ENCODE measurements at regions not wholly inside any gene's neighbourhood (a gene's known extent, or its start where the extent isn't known, plus 50 kb on each side); places are given as distances from the start of the nearest gene placed in this dataset.

DNA sequence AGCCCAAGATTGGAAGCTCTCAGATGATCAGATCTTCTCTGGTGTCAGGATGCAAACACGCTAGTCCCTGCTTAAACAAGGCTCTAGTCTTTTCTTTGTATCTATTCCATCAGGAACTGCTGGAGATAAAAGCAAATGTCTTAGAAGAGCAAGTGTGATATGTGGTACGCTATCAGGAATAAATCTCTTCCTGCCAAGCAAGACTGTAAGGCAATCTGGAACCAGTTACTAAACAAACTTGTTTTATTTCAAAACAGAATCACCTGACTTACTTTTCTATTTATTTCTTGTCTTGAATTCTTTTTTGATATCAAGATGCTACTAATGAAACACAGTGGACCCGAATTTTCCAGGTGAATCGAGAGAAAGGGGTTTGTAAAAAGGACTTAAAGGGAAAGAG lies 139.9 kb upstream of the ZNF644 start:
- no peak for DNase-seq (ENCODE audit: low read depth)
- TF ChIP-seq MYC (IDR thresholded peaks at IDR 0.05; ENCODE audit: low read depth, low read length) (no peak), MAX (IDR thresholded peaks at IDR 0.05; ENCODE audit: low read depth, low read length) (no peak), CTCF (IDR thresholded peaks at IDR 0.05; ENCODE audit: low read depth, low read length) (no peak), POLR2A (IDR thresholded peaks at IDR 0.05; ENCODE audit: extremely low read depth, insufficient read length) (no peak)
- no peak overlapping the region for H3K4me3 ChIP-seq (ENCODE audit: low read depth, low read length)

DNA sequence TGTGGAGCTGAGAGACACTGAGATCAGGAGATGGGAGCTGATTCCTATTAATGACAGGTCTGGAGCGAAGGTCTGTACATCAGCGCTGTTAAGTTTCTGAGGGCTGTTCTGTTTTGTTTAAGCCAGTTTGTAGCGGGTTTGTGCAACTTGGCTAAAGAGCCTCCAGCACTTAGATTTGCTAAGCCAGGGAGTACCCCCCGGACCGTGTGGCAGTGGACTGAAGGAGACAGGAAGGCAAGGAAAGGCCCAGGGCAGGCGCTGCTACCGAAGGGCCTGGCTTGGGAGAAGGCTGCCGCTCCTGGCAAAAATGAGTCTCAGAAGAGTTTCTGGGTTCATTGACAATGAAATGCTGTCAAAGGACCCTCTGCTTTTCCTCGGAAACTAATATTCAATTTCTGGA lies 139.3 kb upstream of the ZNF644 start:
- no peak for DNase-seq (ENCODE audit: low read depth)
- H3K4me3 ChIP-seq (ENCODE audit: low read depth, low read length) = no peak overlapping the region
- TF ChIP-seq MAX (IDR thresholded peaks at IDR 0.05; ENCODE audit: low read depth, low read length) (no peak), POLR2A (IDR thresholded peaks at IDR 0.05; ENCODE audit: extremely low read depth, insufficient read length) (no peak), MYC (IDR thresholded peaks at IDR 0.05; ENCODE audit: low read depth, low read length) (no peak), CTCF (IDR thresholded peaks at IDR 0.05; ENCODE audit: low read depth, low read length) (no peak)

DNA sequence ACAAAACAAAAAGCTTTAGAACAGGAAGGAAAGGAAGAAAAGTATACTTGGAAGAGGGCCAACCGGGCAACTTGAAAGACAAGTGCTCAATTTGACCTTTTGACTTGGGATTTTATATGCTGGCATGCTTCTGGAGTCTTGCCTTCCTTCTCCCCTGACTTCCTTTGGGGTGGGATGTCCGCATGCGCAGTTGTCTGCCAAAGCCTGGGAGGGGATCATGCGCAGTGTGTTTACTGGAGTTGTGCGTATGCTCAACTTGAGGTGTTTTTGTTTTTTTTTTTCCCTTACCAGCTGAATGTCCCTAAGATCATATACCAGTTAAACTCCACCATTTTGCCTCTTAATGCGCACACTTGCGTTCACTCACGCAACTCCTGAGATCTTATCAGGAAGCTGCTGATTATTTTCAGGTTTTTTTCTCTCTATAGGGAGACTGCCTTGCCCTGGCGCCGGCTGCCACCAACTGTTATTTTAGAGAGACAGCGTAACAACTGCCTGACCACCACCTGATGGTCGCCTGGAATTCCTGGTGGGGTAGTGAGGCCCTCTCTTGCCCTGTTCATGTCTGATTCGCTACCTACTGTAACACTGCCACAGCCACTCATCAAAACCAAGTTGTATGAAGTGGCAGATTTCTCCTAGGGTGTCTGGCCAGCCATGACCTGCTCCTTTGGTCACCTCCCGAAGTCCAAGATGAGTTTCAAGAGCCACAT lies 138.7 kb upstream of the ZNF644 start:
- TF ChIP-seq MYC (IDR thresholded peaks at IDR 0.05; ENCODE audit: low read depth, low read length) = no peak
- no peak for TF ChIP-seq MAX (IDR thresholded peaks at IDR 0.05; ENCODE audit: low read depth, low read length)
- TF ChIP-seq POLR2A (IDR thresholded peaks at IDR 0.05; ENCODE audit: extremely low read depth, insufficient read length) = no peak
- DNase-seq (ENCODE audit: low read depth) = no peak
- no peak overlapping the region for H3K4me3 ChIP-seq (ENCODE audit: low read depth, low read length)

GRCh38 chr1:91153341-91153740 lies 131.5 kb upstream of the ZNF644 start:
- no peak for DNase-seq (ENCODE audit: low read depth)
- TF ChIP-seq MYC (IDR thresholded peaks at IDR 0.05; ENCODE audit: low read depth, low read length) (no peak), MAX (IDR thresholded peaks at IDR 0.05; ENCODE audit: low read depth, low read length) (no peak), POLR2A (IDR thresholded peaks at IDR 0.05; ENCODE audit: extremely low read depth, insufficient read length) (no peak), CTCF (IDR thresholded peaks at IDR 0.05; ENCODE audit: low read depth, low read length) (no peak)
- no peak overlapping the region for H3K4me3 ChIP-seq (ENCODE audit: low read depth, low read length)

DNA sequence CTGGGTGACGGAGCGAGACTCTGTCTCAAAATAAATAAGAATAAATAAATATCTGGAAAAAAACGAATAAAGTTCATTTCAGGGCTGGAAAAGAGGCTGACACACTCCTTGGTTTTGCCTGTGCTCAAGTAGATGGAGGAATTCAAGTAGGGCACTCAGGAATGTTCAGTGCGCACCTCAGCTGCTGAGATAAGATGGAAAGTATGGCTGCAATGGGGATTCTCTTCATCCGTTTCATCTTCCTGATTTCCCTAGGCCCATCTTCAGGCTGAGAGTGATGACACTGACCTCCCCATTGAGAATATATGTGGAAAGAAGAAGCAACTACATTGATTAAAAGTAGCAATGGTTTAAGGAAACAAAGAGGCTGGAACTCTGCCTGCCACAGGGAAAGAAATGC lies 130.5 kb upstream of the ZNF644 start:
- DNase-seq (ENCODE audit: low read depth) = no peak
- TF ChIP-seq POLR2A (IDR thresholded peaks at IDR 0.05; ENCODE audit: extremely low read depth, insufficient read length) = no peak
- TF ChIP-seq MYC (IDR thresholded peaks at IDR 0.05; ENCODE audit: low read depth, low read length) = no peak
- TF ChIP-seq MAX (IDR thresholded peaks at IDR 0.05; ENCODE audit: low read depth, low read length) = no peak
- no peak for TF ChIP-seq CTCF (IDR thresholded peaks at IDR 0.05; ENCODE audit: low read depth, low read length)
- H3K4me3 ChIP-seq (ENCODE audit: low read depth, low read length) = no peak overlapping the region

- TF ChIP-seq POLR2A (IDR thresholded peaks at IDR 0.05; ENCODE audit: extremely low read depth, insufficient read length) (no peak), CTCF (IDR thresholded peaks at IDR 0.05; ENCODE audit: low read depth, low read length) (no peak), MYC (IDR thresholded peaks at IDR 0.05; ENCODE audit: low read depth, low read length) (no peak), MAX (IDR thresholded peaks at IDR 0.05; ENCODE audit: low read depth, low read length) (no peak)
- DNase-seq (ENCODE audit: low read depth) = no peak
- no peak overlapping the region for H3K4me3 ChIP-seq (ENCODE audit: low read depth, low read length)
Observed at GRCh38 chr1:91151702-91152101, 129.9 kb upstream of the ZNF644 start.
